ENCODE measurements at regions not wholly inside any gene's neighbourhood (a gene's known extent, or its start where the extent isn't known, plus 50 kb on each side); places are given as distances from the start of the nearest gene placed in this dataset.

- TF ChIP-seq CTCF (IDR thresholded peaks at IDR 0.05 in 8 of 11, conservative IDR thresholded peaks at IDR 0.05 in 3 of 11) (no peak), POLR2A (IDR thresholded peaks at IDR 0.05) (no peak), POLR2AphosphoS5 (IDR thresholded peaks at IDR 0.05) (no peak)
These were observed 93.1 kb upstream of the TMED7 start for GRCh38 chr5:115718927-115719326.
